Stimulated activated CD4-positive, alpha-beta T cell treated with anti-CD3 and anti-CD28 coated beads, Interleukin-4, amount 100 ng/mL, for 24 hours (primary cell): ENCODE measurements at regions not wholly inside any gene's neighbourhood (a gene's known extent, or its start where the extent isn't known, plus 50 kb on each side); places are given as distances from the start of the nearest gene placed in this dataset.

Source experiments
- DNase-seq: peaks from one replicate; pipeline ENCODE4 v3.0.0-alpha.2; 2020

GRCh38 chr7:67566101-67566500 is 569.5 kb downstream of the TYW1 start:
- DNase-seq, result no peak

GRCh38 chr7:67571026-67571545 is 574.5 kb downstream of the TYW1 start:
- no peak for DNase-seq

- no peak for DNase-seq
These were observed 577.0 kb downstream of the TYW1 start for GRCh38 chr7:67573639-67574038.

GRCh38 chr7:67588631-67589030 is 592.0 kb downstream of the TYW1 start:
- DNase-seq, result no peak

GRCh38 chr7:67589183-67589582 is 592.5 kb downstream of the TYW1 start:
- no peak for DNase-seq

- no peak for DNase-seq
These were observed 594.0 kb downstream of the TYW1 start for GRCh38 chr7:67590649-67591048.

- DNase-seq, result no peak
These were observed 597.2 kb downstream of the TYW1 start for GRCh38 chr7:67593794-67594193.

GRCh38 chr7:67595431-67596180 is 599.0 kb downstream of the TYW1 start:
- no peak for DNase-seq

- no peak for DNase-seq
These were observed 600.5 kb downstream of the TYW1 start for GRCh38 chr7:67597161-67597560.

- no peak for DNase-seq
These were observed 601.8 kb downstream of the TYW1 start for GRCh38 chr7:67598469-67598868.

- DNase-seq, result no peak
These were observed 602.9 kb downstream of the TYW1 start for GRCh38 chr7:67599331-67600062.

GRCh38 chr7:67602246-67602887 is 605.7 kb downstream of the TYW1 start:
- DNase-seq, result no peak

- no peak for DNase-seq
These were observed 608.1 kb downstream of the TYW1 start for GRCh38 chr7:67604461-67605386.

GRCh38 chr7:67608806-67609205 is 612.2 kb downstream of the TYW1 start:
- DNase-seq, result no peak

- DNase-seq, result no peak
These were observed 614.3 kb downstream of the TYW1 start for GRCh38 chr7:67610897-67611296.

- no peak for DNase-seq
These were observed 618.2 kb downstream of the TYW1 start for GRCh38 chr7:67614843-67615242.

GRCh38 chr7:67616517-67616916 is 619.9 kb downstream of the TYW1 start:
- DNase-seq, result no peak

- no peak for DNase-seq
These were observed 622.0 kb downstream of the TYW1 start for GRCh38 chr7:67618556-67619162.

GRCh38 chr7:67619175-67619574 is 622.5 kb downstream of the TYW1 start:
- DNase-seq, result no peak

- DNase-seq, result no peak
These were observed 623.7 kb downstream of the TYW1 start for GRCh38 chr7:67620216-67620933.

- no peak for DNase-seq
These were observed 625.1 kb downstream of the TYW1 start for GRCh38 chr7:67621704-67622103.
